ENCODE measurements at regions not wholly inside any gene's neighbourhood (a gene's known extent, or its start where the extent isn't known, plus 50 kb on each side); places are given as distances from the start of the nearest gene placed in this dataset.
A peak's percentile ranks its signal among the peaks of the same experiment; 100 is the strongest.

DNA sequence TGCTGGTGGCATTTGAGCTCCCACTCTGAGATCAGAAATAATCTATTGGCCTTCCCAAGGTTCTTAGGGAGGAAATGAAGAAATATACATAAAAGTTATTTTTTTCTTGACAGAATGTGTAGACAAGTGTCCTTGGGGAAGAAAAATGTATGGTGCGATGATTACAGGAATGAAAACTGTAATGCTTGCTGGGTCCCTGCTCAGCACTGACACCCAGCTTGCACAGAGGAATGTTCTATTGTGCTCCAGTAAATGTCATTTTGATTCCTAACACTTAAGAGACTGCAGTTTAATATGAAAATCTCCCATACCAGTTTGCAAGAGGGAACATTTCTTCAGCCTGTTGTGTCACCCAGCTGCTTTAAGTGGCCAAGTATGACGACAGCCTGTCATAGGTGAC lies 271.3 kb upstream of the TPM1 start:
- intact Hi-C loops (cut with DNase I), result no loop called here
- Histone ChIP-seq H3K4me3 (ENCODE audit: low read length) (no peak overlapping the region), H3K27ac (ENCODE audit: low read length) (no peak overlapping the region), H3K9me3 (ENCODE audit: control insufficient read depth, low read length) (no peaks in the 10 kb centered on the region), H3K4me1 (ENCODE audit: control insufficient read depth, insufficient read depth, low read length) (no peaks in the 10 kb centered on the region), H3K27me3 (ENCODE audit: control insufficient read depth, insufficient read depth) (no peaks in the 10 kb centered on the region)
- no peak for ATAC-seq
- DNase-seq, result no peak
- WGBS, result 84% methylated on average over 2 of the region's 2 CpGs

DNA sequence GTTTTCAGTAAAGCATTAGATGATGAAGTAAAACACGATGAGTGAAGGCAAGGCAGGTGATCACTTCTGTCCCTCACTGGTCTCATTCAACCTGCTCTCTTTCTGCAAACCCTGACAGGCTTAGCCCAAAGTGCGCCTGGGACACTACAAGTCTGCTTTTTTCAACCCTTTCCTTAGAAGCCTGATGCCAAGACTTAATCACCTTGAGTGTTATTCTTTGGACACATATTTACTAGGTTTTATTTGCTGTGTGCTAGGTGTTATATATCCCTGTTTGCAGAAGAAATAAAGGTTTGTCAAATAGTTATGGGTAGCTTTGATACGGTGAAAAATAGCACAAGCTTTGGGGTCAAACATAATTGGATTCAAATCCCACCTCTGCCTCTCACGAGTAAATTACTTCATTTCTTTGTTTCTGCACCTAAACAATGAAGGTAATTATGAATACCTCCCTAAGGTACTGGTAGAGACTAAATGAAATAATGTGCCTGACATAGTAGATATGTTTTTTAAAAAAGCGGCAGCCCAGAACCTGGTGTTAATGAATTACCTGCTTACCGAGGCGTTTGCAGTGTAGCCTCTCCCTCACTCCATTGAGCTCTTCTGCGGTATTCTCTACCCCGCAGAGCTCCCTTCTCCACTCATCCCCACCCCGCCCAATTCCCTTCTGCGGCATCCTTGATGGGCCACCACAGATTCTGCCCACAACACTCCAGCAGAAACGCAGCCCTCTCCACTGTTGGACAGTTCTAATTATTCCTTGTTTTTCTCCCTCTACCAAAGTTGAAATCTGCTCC lies 269.0 kb upstream of the TPM1 start:
- no peaks in the 10 kb centered on the region for H3K27me3 ChIP-seq (ENCODE audit: control insufficient read depth, insufficient read depth)
- DNase-seq (no peak), ATAC-seq (no peak)
- WGBS, result 95% methylated on average over 12 of the region's 12 CpGs
- H3K4me3 ChIP-seq (ENCODE audit: low read length), result no peak overlapping the region
- H3K4me1 ChIP-seq (ENCODE audit: control insufficient read depth, insufficient read depth, low read length), result no peaks in the 10 kb centered on the region
- intact Hi-C loops (cut with DNase I), result no loop called here
- H3K27ac ChIP-seq (ENCODE audit: low read length), result no peak overlapping the region
- no peaks in the 10 kb centered on the region for H3K9me3 ChIP-seq (ENCODE audit: control insufficient read depth, low read length)

DNA sequence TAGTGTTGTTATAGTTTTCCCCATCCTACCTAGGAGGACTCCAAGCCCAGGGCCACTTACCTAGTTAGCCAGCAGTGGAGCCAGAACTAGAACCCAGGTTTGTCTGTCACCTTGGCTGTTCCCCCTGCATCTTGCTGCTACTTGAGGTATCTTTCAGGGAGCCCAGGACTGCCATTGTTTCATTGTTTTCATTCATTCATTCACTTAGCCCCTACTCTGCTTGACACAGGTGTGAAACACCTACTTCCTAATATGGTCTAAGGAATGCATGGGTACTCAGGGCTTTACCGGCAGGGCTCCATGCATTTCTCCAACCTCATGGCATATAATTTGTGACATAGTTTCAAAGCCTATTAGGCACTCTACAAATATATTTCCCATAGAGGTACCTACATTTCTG lies 266.6 kb upstream of the TPM1 start:
- intact Hi-C loops (cut with DNase I), result no loop called here
- WGBS, result 72% methylated on average over 1 of the region's 1 CpG
- Histone ChIP-seq H3K4me3 (ENCODE audit: low read length) (no peak overlapping the region), H3K9me3 (ENCODE audit: control insufficient read depth, low read length) (no peaks in the 10 kb centered on the region), H3K4me1 (ENCODE audit: control insufficient read depth, insufficient read depth, low read length) (peaks cover 2% of the 10 kb centered on the region), H3K27ac (ENCODE audit: low read length) (no peak overlapping the region), H3K27me3 (ENCODE audit: control insufficient read depth, insufficient read depth) (no peaks in the 10 kb centered on the region)
- DNase-seq, result no peak
- no peak for ATAC-seq

DNA sequence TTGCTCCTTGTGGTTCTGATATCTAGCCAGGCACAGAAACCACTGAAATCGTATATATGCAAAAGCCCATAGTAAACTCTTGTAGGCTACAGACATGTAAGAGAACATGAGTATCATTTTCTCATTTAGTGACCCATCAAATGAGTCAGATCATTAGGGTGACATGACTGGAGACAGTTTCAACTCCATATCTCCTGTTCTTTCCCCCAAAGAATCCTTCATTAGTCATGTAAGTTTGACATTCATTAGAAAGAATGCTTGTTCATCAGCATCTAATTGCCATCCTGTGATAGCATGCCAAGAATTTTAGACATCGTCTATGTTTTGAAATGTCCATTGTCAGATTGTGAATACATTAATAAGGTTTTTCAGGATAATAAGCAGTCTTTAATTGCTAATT lies 264.9 kb upstream of the TPM1 start:
- DNase-seq (no peak), ATAC-seq (no peak)
- intact Hi-C loops (cut with DNase I), result no loop called here
- H3K27me3 ChIP-seq (ENCODE audit: control insufficient read depth, insufficient read depth), result no peaks in the 10 kb centered on the region
- no peaks in the 10 kb centered on the region for H3K9me3 ChIP-seq (ENCODE audit: control insufficient read depth, low read length)
- WGBS, result 71% methylated on average over 2 of the region's 2 CpGs
- no peak overlapping the region for H3K27ac ChIP-seq (ENCODE audit: low read length)
- peaks cover 5% of the 10 kb centered on the region for H3K4me1 ChIP-seq (ENCODE audit: control insufficient read depth, insufficient read depth, low read length)
- no peak overlapping the region for H3K4me3 ChIP-seq (ENCODE audit: low read length)

DNA sequence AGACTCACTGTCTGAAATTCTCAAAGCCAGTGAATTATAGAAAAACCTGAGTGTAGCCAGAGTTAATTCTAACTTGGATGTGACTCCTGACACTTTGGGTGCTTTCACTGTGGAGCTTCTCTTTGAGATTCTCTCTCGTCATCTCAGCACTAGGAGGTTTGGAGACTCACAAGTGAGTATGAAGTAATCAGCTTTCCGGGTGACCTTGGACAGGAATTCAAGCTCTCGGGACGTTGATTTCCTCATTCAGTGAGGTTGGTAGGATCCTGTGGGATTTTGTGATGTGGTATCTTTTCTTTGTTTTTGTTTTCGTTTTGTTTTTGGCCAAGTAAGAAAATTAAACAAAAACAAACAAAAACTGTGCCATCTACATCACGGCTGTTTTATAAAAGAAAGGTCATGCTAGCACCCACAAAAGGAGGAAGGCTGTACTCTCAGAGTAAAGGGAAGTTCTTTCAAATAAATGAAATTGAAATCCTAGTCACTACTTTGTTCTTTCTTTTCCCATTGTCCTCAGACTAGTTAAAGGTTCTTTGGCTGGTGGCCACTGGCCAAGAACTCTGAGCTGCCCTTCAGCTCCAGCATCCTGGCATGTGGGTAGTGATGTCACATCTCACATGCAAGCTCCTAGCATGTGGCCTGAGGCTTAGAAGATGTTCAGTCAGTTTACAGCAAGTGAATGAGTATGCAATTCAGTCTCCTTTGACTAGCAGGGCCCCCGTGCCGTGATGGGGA lies 263.3 kb upstream of the TPM1 start:
- no peak overlapping the region for H3K4me3 ChIP-seq (ENCODE audit: low read length)
- ATAC-seq (peak in 1 of 2 donors; percentile 31), DNase-seq (peak in 1 of 3 donors; percentile 52)
- H3K4me1 ChIP-seq (ENCODE audit: control insufficient read depth, insufficient read depth, low read length), result peaks cover 5% of the 10 kb centered on the region
- H3K27ac ChIP-seq (ENCODE audit: low read length), result peak overlapping the region; percentile 37
- no peaks in the 10 kb centered on the region for H3K9me3 ChIP-seq (ENCODE audit: control insufficient read depth, low read length)
- H3K27me3 ChIP-seq (ENCODE audit: control insufficient read depth, insufficient read depth), result no peaks in the 10 kb centered on the region
- intact Hi-C loops (cut with DNase I), result no loop called here
- WGBS, result 41% methylated on average over 8 of the region's 8 CpGs

DNA sequence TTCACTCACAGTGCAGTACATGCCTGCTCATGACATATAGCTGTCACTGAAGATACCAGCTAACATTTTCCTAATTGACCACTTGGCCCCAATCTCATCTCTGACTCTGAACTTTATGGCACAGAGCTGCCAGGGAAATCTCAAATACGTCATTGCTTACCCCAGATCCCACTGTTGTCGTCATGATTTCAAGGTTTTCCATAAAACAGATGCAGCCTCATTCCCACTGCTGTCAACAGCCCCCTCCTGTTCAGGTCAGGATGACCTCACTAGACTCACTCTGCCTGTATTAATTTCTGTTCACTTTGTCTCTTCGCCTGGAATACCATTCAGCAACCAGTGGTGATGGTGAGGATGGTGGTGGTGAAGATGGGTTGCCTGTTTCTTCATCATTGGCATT lies 262.6 kb upstream of the TPM1 start:
- Histone ChIP-seq H3K4me3 (ENCODE audit: low read length) (no peak overlapping the region), H3K4me1 (ENCODE audit: control insufficient read depth, insufficient read depth, low read length) (peaks cover 5% of the 10 kb centered on the region), H3K27ac (ENCODE audit: low read length) (no peak overlapping the region), H3K27me3 (ENCODE audit: control insufficient read depth, insufficient read depth) (no peaks in the 10 kb centered on the region), H3K9me3 (ENCODE audit: control insufficient read depth, low read length) (no peaks in the 10 kb centered on the region)
- WGBS, result 83% methylated on average over 3 of the region's 3 CpGs
- ATAC-seq, result no peak
- DNase-seq, result no peak
- intact Hi-C loops (cut with DNase I), result loop anchor here in 3 of 4 donors (2.0 to 10.0 kb wide), 5 partner anchors 65 to 313 kb away; partner anchors contain the start of gene TPM1 (in 1 of the 3)

DNA sequence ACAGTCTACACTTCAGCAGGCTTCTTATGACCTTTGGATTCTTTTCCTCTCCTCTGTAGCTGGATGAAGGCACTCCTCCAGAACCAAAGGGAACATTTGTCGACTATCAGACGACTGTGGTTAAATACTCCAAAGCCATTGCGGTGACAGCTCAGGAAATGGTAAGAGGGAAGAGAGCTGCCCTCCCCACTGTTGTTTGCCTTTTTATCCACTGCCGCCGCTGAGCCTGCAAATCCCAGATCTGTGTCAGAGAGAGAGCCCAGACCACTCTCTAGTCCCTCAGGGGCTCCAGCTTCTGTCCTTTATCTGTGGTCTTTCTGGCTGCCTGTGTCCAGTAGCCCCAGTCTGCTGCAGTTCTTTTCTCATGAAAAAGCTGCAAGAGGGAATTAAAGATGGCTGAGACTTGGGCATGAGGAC lies 261.5 kb upstream of the TPM1 start:
- Histone ChIP-seq H3K9me3 (ENCODE audit: control insufficient read depth, low read length) (no peaks in the 10 kb centered on the region), H3K27me3 (ENCODE audit: control insufficient read depth, insufficient read depth) (no peaks in the 10 kb centered on the region), H3K27ac (ENCODE audit: low read length) (peak overlapping the region; percentile 3), H3K4me3 (ENCODE audit: low read length) (no peak overlapping the region), H3K4me1 (ENCODE audit: control insufficient read depth, insufficient read depth, low read length) (peaks cover 5% of the 10 kb centered on the region)
- DNase-seq, result peak in 2 of 3 donors; percentile 72 to 77
- ATAC-seq, result peak; percentile 10 to 51
- intact Hi-C loops (cut with DNase I), result loop anchor here in 3 of 4 donors (2.0 to 10.0 kb wide), 5 partner anchors 64 to 312 kb away; partner anchors contain the start of gene TPM1 (in 1 of the 3)
- 30% methylated on average over 5 of the region's 5 CpGs for WGBS

DNA sequence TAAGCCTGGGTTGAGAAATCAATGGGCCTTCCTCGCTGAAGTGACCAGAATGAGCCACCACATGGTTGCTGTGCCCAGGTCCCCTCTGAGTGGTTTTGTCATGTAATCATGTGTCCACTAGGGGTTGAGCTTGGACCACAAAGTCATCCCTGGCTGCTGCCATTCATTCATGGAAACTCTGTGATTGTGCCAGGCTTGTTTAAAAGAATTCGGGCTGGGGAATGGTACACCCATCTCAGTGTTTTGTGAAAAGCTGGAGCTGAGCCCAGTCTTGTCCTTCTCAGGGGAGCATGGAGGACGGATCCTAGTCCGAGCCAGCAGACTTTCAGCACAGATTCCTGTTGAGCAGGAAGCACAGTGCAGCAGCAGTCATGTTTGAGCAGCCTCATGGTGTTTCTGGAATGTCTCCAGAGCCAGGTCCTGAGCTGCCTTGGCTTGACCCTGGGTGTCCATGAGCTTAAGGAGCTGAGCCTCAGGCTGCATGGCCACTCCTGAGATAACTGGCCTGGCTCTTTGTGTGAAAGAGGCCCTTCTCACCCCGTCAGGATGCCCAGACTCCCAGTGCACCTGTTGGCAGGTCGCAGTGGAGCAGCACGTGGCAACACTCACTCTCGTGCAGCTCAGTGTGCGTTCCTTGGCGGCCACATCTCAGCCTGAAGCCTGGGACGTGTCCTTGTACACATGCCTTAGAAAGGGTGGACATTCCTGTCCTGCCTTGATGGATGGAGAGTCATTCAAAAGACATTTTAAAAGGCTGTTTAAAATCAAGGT lies 260.3 kb upstream of the TPM1 start:
- peak; percentile 87 to 90 (median 87) for DNase-seq
- intact Hi-C loops (cut with DNase I), result loop anchor here in 3 of 4 donors (2.0 to 10.0 kb wide), 6 partner anchors 63 to 311 kb away; partner anchors contain the start of gene TPM1 (in 1 of the 3)
- H3K4me1 ChIP-seq (ENCODE audit: control insufficient read depth, insufficient read depth, low read length), result peaks cover 5% of the 10 kb centered on the region
- H3K27me3 ChIP-seq (ENCODE audit: control insufficient read depth, insufficient read depth), result no peaks in the 10 kb centered on the region
- no peaks in the 10 kb centered on the region for H3K9me3 ChIP-seq (ENCODE audit: control insufficient read depth, low read length)
- no peak overlapping the region for H3K4me3 ChIP-seq (ENCODE audit: low read length)
- WGBS, result 22% methylated on average over 11 of the region's 11 CpGs
- peak overlapping the region; percentile 78 for H3K27ac ChIP-seq (ENCODE audit: low read length)
- ATAC-seq, result peak; percentile 92

DNA sequence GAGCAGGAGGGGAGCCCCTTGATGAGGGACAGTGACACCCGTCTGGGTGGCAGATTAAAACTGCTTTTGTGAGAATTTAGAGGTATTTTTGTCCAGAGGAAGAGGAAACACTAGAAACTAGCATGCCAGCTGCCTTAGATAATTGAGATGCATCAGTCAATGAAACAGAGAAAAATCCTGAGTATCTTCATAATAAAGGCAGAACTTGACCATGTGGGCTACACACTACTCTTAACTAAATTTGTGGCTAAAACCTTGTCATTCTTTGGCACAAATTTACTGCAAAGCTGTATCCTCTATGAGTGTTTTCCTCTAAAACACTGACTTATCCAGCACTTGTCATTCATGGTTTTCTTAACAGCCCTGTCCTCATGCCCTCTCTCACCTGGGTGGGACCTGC lies 259.7 kb upstream of the TPM1 start:
- Histone ChIP-seq H3K4me1 (ENCODE audit: control insufficient read depth, insufficient read depth, low read length) (peaks cover 5% of the 10 kb centered on the region), H3K27ac (ENCODE audit: low read length) (no peak overlapping the region), H3K9me3 (ENCODE audit: control insufficient read depth, low read length) (no peaks in the 10 kb centered on the region), H3K27me3 (ENCODE audit: control insufficient read depth, insufficient read depth) (no peaks in the 10 kb centered on the region), H3K4me3 (ENCODE audit: low read length) (no peak overlapping the region)
- WGBS, result 60% methylated on average over 1 of the region's 1 CpG
- no peak for DNase-seq
- intact Hi-C loops (cut with DNase I), result loop anchor here in 3 of 4 donors (2.0 to 10.0 kb wide), 6 partner anchors 62 to 310 kb away; partner anchors contain the start of gene TPM1 (in 1 of the 3)
- ATAC-seq, result no peak

DNA sequence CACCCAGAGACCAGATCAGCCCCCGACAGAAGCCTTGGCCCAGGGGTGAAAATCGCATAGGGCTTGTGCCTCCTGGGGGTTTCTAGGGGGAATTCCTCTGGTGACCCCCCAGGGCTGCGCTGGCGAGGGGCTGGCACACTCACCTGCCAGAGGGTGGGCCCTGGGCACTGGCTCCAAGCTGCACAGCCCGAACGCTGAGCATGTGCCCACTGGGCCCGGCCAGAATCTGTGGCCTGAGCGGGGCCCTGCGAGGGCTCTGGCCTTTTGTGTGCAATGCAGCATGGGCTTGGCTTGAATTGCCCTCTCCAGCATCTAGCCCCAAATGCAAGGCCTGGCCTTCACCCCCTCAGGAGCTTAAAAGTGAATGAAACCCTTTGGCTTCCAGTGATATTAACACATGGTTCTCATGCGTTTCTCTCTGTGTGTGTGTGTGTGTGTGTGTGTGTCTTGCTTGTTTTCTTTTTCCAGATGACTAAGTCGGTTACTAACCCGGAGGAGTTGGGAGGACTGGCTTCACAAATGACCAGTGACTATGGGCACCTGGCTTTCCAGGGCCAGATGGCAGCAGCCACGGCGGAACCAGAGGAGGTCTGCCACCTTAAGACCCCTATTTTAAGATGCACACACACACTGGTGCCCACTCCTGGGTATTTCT lies 259.1 kb upstream of the TPM1 start:
- DNase-seq (no peak), ATAC-seq (no peak)
- Histone ChIP-seq H3K27ac (ENCODE audit: low read length) (no peak overlapping the region), H3K27me3 (ENCODE audit: control insufficient read depth, insufficient read depth) (no peaks in the 10 kb centered on the region), H3K4me1 (ENCODE audit: control insufficient read depth, insufficient read depth, low read length) (peaks cover 5% of the 10 kb centered on the region), H3K4me3 (ENCODE audit: low read length) (no peak overlapping the region), H3K9me3 (ENCODE audit: control insufficient read depth, low read length) (no peaks in the 10 kb centered on the region)
- intact Hi-C loops (cut with DNase I), result loop anchor here in 3 of 4 donors (2.0 to 10.0 kb wide), 6 partner anchors 61 to 309 kb away; partner anchors contain the start of gene TPM1 (in 1 of the 3)
- WGBS, result 89% methylated on average over 14 of the region's 14 CpGs
